ENCODE measurements at regions not wholly inside any gene's neighbourhood (a gene's known extent, or its start where the extent isn't known, plus 50 kb on each side); places are given as distances from the start of the nearest gene placed in this dataset.

DNA sequence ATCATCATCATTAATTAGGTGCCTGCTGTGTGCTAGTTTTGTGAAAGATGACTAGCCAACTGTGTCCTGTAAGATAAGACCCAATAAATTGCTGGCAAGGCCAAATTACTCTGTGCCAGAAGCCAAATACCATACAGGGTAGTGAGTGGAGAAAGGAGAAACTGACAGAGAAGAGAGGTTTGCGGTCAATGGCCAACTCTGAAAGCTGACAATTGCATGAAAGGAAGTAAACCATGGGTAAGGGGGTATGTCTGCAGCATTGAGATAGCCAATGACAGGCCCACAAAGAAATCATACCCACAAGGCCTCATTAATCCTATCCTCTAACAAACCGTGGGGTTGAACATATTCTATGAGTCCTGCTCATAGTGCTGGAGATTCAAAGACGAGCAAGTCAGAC is 236.6 kb upstream of the CCDC196 start:
- TF ChIP-seq CTCF (conservative IDR thresholded peaks at IDR 0.05) = no peak
- TF ChIP-seq ZFX (IDR thresholded peaks at IDR 0.05) = no peak
